ENCODE measurements at regions not wholly inside any gene's neighbourhood (a gene's known extent, or its start where the extent isn't known, plus 50 kb on each side); places are given as distances from the start of the nearest gene placed in this dataset.

DNA sequence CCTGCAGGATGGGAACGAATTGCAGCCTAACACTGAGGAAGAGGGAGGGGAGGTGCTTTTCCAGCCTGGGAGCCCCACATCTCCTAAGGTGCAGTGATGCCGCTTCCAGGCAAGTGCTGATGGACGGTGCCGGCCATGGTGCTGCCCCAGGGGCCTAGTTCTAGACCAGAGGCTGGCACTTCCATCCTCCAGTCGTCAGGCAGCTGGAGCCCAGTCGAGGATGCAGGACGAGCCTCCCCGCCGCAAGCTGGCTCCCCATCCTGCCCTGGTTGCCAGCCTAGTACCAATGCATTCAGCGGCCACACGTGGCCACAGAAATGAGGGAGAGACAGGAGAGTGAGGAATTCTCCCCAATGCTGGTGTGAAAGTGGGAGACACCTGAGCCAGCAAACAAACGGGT, 413.5 kb downstream of the ZNF516 start:
- TF ChIP-seq, protein P1, sequence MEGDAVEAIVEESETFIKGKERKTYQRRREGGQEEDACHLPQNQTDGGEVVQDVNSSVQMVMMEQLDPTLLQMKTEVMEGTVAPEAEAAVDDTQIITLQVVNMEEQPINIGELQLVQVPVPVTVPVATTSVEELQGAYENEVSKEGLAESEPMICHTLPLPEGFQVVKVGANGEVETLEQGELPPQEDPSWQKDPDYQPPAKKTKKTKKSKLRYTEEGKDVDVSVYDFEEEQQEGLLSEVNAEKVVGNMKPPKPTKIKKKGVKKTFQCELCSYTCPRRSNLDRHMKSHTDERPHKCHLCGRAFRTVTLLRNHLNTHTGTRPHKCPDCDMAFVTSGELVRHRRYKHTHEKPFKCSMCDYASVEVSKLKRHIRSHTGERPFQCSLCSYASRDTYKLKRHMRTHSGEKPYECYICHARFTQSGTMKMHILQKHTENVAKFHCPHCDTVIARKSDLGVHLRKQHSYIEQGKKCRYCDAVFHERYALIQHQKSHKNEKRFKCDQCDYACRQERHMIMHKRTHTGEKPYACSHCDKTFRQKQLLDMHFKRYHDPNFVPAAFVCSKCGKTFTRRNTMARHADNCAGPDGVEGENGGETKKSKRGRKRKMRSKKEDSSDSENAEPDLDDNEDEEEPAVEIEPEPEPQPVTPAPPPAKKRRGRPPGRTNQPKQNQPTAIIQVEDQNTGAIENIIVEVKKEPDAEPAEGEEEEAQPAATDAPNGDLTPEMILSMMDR (conservative IDR thresholded peaks at IDR 0.05; ENCODE audit: low read depth, low read length): no peak
- DNase-seq (ENCODE audit: low read depth): no peak
- H3K4me3 ChIP-seq (ENCODE audit: low read depth, low read length): no peak overlapping the region

DNA sequence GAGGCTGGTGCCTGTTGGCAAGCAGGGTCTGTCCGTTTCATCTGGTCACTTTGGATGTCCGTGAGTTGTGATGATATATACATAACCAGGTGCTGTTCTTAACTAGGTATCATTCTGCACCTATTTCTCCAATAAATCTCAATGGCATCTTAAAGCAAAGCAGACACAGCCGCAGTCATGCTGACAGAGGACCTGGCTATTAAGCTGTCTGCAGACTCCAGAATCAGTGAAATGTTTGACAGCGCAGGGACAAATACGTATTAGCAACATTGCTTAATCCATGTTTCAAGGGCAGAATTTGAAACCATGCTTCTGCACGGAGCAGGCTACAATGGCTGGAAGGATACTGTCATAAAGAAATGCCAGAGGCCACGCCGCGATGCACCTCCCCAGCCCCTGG, 414.6 kb downstream of the ZNF516 start:
- no peak for DNase-seq (ENCODE audit: low read depth)
- TF ChIP-seq, protein P1 (conservative IDR thresholded peaks at IDR 0.05; ENCODE audit: low read depth, low read length): no peak
- H3K4me3 ChIP-seq (ENCODE audit: low read depth, low read length): no peak overlapping the region

DNA sequence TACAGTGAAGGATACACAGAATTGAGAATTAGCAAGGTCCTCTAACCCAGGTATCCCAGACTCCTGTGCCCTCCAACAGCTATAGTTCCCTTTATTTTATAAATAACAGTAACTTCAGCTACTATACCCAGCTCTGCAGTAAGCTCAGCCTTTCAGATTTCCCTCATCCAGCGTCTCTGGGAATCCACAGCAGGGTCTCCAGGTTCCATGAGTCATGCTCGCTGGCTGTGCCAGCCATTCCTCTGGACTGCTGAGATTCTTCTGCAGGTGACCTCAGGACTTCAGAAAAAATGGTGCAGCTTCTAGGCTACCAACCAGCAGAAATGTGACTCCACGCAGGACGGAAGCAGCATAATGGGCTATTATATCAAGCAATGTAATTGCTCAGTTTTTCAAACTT, 419.3 kb downstream of the ZNF516 start:
- no peak overlapping the region for H3K4me3 ChIP-seq (ENCODE audit: low read depth, low read length)
- DNase-seq (ENCODE audit: low read depth): no peak
- TF ChIP-seq, protein P1 (conservative IDR thresholded peaks at IDR 0.05; ENCODE audit: low read depth, low read length): no peak

DNA sequence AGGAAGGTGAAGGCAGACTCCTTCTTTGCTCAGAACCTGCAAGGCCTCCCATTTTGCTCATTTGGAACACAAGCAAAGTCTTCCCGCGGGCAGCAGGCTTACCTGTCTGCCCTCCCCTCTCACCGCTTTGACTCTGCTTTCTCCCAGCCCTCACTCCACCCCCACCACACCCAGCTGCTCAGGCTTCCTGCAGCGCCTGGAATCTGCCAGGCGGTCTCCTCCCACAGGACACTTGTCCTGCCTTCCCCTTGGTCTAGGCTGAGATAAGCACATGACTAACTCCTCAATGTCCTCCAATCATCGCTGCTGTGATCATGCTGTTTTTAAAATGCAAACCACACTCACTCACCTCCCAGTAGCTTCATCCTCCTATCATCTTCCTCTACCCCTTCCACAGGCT, 430.0 kb downstream of the ZNF516 start:
- DNase-seq (ENCODE audit: low read depth): no peak
- TF ChIP-seq, protein P1 (conservative IDR thresholded peaks at IDR 0.05; ENCODE audit: low read depth, low read length): no peak
- H3K4me3 ChIP-seq (ENCODE audit: low read depth, low read length): no peak overlapping the region

DNA sequence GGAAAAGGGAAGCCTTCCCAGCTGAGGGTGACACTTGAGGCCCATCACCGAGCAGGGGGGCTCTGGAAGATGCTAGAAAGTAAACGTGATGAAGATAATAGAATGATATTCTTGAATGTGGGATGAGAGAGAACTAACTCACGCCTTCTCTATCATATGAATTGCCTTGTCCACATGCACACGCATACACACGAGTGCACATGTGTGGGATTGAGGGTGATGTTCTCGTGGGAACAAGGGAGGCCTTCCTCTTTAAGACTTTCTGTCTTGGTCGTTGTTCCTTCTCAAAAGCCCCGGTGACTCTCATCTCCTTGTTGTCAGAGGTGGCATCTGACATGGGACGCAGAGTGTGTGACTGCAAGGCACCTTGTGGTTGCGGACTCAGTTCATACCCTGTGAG, 436.9 kb downstream of the ZNF516 start:
- TF ChIP-seq, protein P1 (conservative IDR thresholded peaks at IDR 0.05; ENCODE audit: low read depth, low read length): no peak
- no peak for DNase-seq (ENCODE audit: low read depth)
- no peak overlapping the region for H3K4me3 ChIP-seq (ENCODE audit: low read depth, low read length)

DNA sequence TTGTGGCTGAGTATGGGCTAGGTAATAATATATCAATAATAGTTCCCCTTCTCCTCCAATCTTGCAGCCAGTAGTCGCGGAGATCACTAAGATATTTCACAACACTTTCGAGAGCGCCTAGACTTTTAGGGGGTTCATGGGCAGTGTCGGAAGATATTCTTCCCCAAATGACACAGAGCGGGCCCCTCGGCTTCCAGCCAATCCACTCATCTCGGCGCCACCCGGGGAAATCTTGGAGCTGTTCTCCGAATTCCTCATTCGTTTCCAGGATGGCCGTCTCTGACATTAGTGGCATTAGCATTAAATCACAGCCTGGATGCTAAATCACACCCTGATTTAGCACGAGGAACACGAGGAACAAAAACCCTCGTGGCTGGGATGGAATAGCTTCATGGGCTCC, 437.7 kb downstream of the ZNF516 start:
- no peak overlapping the region for H3K4me3 ChIP-seq (ENCODE audit: low read depth, low read length)
- TF ChIP-seq, protein P1 (conservative IDR thresholded peaks at IDR 0.05; ENCODE audit: low read depth, low read length): no peak
- no peak for DNase-seq (ENCODE audit: low read depth)

DNA sequence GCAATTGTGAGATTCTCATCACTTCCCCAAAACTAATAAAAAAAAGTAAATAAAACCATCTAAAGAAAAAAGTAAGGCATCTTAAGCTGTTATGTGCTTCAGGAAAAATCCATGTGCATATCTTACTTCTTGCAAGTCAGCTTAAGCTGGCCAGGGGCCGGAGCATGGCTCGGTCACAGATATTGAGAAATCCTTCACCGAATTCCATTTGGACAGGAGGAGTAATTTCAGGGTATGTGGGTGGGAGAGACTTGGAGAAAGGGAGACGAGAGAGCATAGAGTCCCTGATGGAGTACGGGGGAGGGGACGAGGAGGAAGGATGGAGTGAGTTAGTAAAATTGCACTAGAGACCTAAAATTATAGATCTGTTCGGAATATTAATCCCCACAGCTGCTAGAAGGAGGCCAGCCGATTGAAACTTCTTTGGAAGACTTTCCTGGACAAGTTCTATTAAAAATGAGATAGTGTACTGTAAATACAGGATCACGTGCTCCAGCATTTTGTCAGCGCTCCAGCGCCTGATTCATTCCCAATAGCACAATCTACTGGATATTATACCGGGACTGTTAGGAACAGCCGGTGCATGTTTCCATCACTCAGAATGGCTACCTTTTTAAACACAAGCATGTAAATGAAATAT, 438.5 kb downstream of the ZNF516 start:
- TF ChIP-seq, protein P1 (conservative IDR thresholded peaks at IDR 0.05; ENCODE audit: low read depth, low read length): no peak
- H3K4me3 ChIP-seq (ENCODE audit: low read depth, low read length): no peak overlapping the region
- no peak for DNase-seq (ENCODE audit: low read depth)
